VCaP (cell line): ENCODE measurements at regions not wholly inside any gene's neighbourhood (a gene's known extent, or its start where the extent isn't known, plus 50 kb on each side); places are given as distances from the start of the nearest gene placed in this dataset.

ENCODE experiments used
- H3K27ac ChIP-seq: fragments of 450-650 bp; 2 replicates; pipeline ENCODE4 v1.5.1; 2017
- TF ChIP-seq, protein P1 (sequence below): fragments of 450-650 bp; conservative IDR thresholded peaks from 2 replicates; pipeline ENCODE4 v1.5.1; 2017; ENCODE audit warnings: mild to moderate bottlenecking, moderate library complexity

DNA sequence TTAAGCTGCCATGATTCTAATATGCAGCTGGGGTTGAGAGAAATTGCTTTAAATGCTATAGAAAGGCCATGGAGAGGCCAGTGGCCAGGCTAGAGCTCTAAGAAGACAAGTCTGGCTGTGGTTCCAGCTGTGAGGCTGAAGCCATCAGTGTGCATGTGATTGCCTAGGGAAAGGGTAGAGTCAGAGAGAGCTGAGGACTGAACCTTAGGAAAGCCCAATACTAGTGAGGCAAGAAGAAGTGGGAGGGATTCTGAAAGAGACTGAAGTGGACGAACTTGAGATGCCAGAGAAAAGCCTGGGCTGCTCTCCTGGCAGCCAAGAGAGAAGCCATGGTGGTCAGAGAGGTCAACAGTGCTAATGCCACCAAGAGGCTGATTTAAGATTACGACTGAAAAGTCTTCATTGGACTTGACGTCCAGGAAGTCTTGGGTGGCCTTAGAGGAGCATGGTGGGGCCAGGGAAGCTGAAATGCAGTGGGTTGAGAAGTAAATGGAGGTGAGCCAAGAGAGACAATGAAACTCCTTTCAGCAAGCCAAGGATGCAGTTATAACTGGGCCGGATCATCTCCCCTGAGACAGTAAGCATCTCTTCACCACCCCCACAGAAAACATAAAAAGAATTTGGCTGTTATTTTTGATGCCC is 133.2 kb downstream of the TMEM174 start:
- TF ChIP-seq, protein P1, sequence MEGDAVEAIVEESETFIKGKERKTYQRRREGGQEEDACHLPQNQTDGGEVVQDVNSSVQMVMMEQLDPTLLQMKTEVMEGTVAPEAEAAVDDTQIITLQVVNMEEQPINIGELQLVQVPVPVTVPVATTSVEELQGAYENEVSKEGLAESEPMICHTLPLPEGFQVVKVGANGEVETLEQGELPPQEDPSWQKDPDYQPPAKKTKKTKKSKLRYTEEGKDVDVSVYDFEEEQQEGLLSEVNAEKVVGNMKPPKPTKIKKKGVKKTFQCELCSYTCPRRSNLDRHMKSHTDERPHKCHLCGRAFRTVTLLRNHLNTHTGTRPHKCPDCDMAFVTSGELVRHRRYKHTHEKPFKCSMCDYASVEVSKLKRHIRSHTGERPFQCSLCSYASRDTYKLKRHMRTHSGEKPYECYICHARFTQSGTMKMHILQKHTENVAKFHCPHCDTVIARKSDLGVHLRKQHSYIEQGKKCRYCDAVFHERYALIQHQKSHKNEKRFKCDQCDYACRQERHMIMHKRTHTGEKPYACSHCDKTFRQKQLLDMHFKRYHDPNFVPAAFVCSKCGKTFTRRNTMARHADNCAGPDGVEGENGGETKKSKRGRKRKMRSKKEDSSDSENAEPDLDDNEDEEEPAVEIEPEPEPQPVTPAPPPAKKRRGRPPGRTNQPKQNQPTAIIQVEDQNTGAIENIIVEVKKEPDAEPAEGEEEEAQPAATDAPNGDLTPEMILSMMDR, result no peak
- H3K27ac ChIP-seq, result no peak overlapping the region

DNA sequence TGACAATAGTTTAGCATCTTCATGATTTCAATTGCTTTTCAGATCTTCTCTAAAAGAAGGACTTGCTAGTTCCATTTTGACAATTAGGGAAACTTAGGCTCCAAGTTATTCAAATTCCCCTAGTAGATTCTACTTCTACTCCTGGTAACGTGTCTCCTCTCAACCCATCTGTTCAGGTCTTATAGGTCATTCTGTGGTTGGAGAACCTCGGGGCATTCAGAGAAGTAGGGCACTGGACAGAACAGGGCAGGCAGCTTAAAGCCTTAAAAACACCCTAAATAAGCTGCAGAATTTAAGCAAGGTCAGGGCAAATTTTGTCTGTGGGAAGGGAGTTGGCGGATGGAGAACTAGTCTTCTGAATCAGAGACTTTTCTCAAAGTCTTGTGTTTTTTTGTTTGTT is 132.4 kb downstream of the TMEM174 start:
- TF ChIP-seq, protein P1, result no peak
- no peak overlapping the region for H3K27ac ChIP-seq

DNA sequence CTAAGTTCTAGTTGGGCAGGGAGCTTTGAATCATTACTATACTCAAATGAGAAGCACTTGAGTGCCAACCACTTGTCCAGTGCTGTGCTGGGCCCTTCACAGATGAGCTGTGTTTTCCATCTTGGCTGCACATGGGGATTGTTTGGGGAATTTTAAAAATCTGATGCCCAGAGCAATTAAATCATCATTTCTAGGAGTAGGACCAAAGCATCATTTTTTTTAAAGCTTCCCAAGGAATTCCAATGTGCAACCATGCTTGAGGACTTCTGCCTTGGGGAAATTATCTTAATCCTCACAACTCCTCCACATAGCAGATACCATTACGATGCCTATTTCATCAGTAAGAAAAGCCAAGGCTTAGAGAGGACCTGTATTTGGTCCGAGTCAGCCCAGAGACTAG is 131.4 kb downstream of the TMEM174 start:
- TF ChIP-seq, protein P1, result no peak
- H3K27ac ChIP-seq, result no peak overlapping the region

DNA sequence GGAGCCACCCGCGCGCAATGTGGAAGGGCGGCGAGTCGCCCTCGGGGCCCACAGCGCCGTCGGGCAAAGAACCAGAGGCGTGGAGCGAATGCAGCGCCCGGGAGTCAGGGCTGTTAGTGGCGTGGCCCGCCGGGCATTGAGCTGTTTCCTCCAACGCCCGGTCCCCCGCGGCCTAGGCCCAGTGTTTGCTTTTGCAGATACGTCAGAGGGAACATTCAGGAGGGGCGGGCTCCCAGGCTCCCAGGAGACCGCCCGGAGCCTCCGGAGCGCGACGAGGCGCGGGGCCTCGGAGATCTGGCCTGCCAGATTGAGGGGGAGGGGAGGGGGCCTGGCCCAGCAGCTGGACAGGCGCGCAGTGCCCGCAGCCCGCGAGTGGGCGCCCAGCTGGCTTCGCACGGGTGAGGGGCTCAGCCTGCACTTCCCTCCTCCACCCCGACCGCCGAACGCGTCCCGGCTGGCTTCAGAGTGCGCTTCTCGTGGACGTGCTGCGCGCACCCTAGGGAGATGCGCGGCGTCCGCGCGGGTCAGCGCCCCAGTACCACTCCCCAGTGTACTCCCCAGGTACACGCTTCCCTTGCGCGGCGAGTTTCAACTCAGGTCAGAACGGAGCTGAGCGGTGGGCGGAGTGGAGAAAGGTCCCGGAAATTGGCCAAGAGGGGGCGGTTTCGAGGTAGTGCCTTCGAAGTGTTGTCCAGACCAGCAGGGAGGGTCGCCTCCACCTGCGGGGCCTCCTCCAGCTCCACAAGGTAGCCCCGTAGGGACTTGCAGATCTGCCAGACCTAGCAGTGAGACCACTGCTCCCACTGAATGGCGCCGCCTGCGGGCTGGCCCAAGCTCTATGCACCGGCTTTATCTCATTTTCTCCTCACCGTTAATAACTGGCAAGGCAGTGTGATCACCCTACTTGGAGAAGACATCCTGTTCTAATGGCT is 130.4 kb downstream of the TMEM174 start:
- TF ChIP-seq, protein P1, result no peak
- no peak overlapping the region for H3K27ac ChIP-seq

DNA sequence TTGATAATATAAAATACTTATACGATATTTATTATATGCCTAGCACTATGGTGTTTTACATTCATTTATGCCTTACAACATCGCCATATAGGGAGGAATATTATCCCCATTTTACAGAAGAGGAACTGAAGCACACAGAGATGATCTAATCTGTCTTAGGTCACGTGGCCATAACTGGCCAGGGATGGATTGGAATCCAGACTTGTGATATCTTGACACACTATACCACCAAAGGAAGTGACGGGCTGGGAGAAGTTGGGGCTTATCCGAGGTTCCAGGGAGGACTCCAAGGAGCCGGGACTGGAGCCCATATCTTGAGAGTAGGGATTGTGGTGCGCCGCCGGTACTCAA is 129.8 kb downstream of the TMEM174 start:
- no peak overlapping the region for H3K27ac ChIP-seq
- TF ChIP-seq, protein P1, result no peak

DNA sequence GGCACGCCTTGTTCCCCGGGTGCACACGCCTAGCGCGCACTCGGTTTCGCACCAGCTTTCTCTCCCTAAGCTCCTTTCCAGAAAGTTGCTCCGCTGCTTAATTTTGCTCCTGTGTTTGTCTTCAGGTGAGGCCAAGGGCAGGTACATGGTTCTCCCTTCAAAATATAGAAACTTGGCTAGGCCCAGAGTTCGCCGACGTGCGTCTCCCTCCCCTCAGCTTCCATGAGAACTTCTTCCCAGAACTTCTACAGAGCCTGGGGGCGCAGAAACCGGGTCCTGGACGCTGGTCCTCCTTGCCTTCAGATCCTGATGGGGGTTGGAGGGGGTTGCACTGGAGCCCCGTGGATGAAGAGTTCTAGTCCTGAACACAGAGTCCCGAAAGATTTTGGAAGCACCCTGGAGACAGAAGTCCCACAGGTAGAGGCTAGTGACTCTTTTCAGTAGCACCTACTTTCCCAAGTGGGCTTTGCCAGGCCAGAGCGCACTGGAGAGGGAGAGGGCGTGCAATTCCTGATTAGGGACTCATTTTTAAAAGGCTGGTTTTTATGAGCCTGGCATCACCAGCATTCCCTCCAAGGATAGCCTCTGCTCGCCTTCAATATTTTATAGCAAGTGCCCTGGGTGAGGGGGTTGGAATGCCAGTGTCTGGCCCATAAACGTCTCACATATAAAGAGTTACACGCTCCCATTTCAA is 128.4 kb downstream of the TMEM174 start:
- TF ChIP-seq, protein P1, result no peak
- H3K27ac ChIP-seq, result no peak overlapping the region
